B cell (primary cell): ENCODE measurements at regions not wholly inside any gene's neighbourhood (a gene's known extent, or its start where the extent isn't known, plus 50 kb on each side); places are given as distances from the start of the nearest gene placed in this dataset.

Experiments used
- EZH2 ChIP-seq: IDR thresholded peaks from 2 replicates; pipeline ENCODE4 v1.6.1; 2012; ENCODE audit warnings: borderline replicate concordance, low read depth, mild to moderate bottlenecking, moderate library complexity, low read length; ENCODE audit not compliant: insufficient read depth, poor library complexity, severe bottlenecking
- TF ChIP-seq, protein P1 (sequence below): fragments of 200-600 bp; IDR thresholded peaks from one replicate; pipeline ENCODE4 v1.8.0; 2022; ENCODE audit warnings: antibody characterized with exemption, mild to moderate bottlenecking

DNA sequence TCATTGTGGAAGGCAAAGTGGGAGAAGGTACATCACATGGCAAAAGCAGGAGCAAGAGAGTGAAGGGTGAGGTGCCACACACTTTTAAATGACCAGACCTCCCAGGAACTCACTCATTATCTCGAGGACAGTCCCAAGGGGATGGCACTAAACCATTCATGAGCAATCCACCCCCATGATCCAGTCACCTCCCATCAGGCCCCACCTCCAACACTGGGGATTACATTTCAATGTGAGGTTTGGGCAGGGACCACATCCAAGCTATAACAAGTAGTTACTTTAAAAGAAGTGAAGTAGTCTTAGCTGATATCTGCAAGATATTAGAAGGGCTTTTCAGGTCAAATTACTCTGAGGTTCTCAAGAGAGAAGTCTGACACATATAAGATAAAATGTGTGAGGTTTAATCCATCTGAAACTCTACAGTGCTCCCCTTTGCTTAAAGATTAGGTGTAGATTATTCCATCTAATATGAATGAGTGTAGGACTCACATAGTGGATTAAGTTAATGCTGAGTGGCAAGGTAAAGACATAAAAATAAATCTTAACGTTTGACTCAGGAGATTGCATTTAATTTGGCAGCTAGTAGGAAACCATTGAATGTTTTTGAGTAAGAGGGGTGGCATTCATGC is 130.8 kb downstream of the TMX1 start:
- TF ChIP-seq, protein P1, sequence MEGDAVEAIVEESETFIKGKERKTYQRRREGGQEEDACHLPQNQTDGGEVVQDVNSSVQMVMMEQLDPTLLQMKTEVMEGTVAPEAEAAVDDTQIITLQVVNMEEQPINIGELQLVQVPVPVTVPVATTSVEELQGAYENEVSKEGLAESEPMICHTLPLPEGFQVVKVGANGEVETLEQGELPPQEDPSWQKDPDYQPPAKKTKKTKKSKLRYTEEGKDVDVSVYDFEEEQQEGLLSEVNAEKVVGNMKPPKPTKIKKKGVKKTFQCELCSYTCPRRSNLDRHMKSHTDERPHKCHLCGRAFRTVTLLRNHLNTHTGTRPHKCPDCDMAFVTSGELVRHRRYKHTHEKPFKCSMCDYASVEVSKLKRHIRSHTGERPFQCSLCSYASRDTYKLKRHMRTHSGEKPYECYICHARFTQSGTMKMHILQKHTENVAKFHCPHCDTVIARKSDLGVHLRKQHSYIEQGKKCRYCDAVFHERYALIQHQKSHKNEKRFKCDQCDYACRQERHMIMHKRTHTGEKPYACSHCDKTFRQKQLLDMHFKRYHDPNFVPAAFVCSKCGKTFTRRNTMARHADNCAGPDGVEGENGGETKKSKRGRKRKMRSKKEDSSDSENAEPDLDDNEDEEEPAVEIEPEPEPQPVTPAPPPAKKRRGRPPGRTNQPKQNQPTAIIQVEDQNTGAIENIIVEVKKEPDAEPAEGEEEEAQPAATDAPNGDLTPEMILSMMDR, result no peak
- no peak for TF ChIP-seq EZH2
